ENCODE measurements at regions not wholly inside any gene's neighbourhood (a gene's known extent, or its start where the extent isn't known, plus 50 kb on each side); places are given as distances from the start of the nearest gene placed in this dataset.

GRCh38 chr4:24396988-24397387 is 187.4 kb downstream of the DHX15 start:
- DNase-seq (ENCODE audit: extremely low read depth in 1 of 4, low spot score in 3 of 4) (no peak), FAIRE-seq (no peak)
- WGBS (ENCODE audit: insufficient coverage, low coverage, missing lambda C conversion rate) = 0% methylated on average over 4 of the region's 4 CpGs

DNA sequence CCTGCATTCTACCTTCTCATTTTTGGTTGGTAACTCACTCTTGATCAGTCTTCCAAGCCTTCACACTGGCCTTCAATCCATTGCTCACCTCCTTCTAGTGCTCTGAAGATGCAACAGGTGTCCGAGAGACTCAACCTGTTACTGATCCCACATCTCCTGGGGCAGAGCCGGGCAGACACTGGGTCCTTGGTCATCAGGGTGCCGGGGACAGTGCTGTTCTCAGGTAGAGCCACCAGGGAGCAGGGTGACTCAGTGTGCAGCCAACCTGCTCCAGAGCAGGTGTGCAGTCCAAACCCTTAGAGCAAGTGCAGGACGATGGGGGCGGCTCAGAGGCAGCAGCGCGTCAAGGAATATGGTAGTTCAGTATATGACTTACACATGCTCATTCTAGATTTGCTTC is 188.4 kb downstream of the DHX15 start:
- FAIRE-seq (no peak), ATAC-seq (peak; percentile 55; the same call in 2 of the 3 replicates), DNase-seq (ENCODE audit: extremely low read depth in 1 of 4, low spot score in 3 of 4) (no peak)
- no peaks in the 10 kb centered on the region for H4K20me1 ChIP-seq (replicated peaks; ENCODE audit: control insufficient read depth, insufficient read depth, low read length)
- POLR2A ChIA-PET = interaction anchor here (0.7 kb wide), 1 partner anchor 240 kb away, joined by 3 read pairs; no protein-coding TSS in a partner anchor
- no peaks in the 10 kb centered on the region for H3K9me3 ChIP-seq (replicated peaks; ENCODE audit: control insufficient read depth, insufficient read depth, low read depth, low read length)
- in situ Hi-C loops (cut with MboI) = no loop called here
- intact Hi-C loops (cut with micrococcal nuclease) = no loop called here
- CTCF ChIA-PET (ENCODE audit: low intra/inter-chr PET ratio) = no interaction called here
- H3K27me3 ChIP-seq (ENCODE audit: control insufficient read depth in 2 of 2, insufficient read depth in 2 of 2, low read length in 2 of 2) = no peaks in the 10 kb centered on the region
- H3K4me1 ChIP-seq (replicated peaks in 1 of 2; ENCODE audit: control insufficient read depth in 2 of 2, insufficient read depth in 2 of 2, low read length in 2 of 2) = no peaks in the 10 kb centered on the region
- H3K4me3 ChIP-seq = no peak overlapping the region
- no peak overlapping the region for H3K27ac ChIP-seq (ENCODE audit: extremely low read depth, low read depth, low read length)
- TF ChIP-seq NCOA1 (IDR thresholded peaks at IDR 0.05; ENCODE audit: low read depth) (no peak), GABPB2 (CRISPR knock-in tag; conservative IDR thresholded peaks at IDR 0.05) (no peak), ZNF644 (tag; IDR thresholded peaks at IDR 0.05; ENCODE audit: low read depth) (no peak), NBN (IDR thresholded peaks at IDR 0.05; ENCODE audit: low read depth) (no peak), TFAP4 (CRISPR knock-in tag; IDR thresholded peaks at IDR 0.05; ENCODE audit: borderline replicate concordance) (no peak), L3MBTL2 (IDR thresholded peaks at IDR 0.05) (no peak), NR2F6 (CRISPR knock-in tag; IDR thresholded peaks at IDR 0.05) (no peak), ETV5 (CRISPR knock-in tag; IDR thresholded peaks at IDR 0.05; ENCODE audit: low read depth) (no peak), ZKSCAN8 (CRISPR knock-in tag; IDR thresholded peaks at IDR 0.05) (no peak)
- TF ChIP-seq, protein P1, sequence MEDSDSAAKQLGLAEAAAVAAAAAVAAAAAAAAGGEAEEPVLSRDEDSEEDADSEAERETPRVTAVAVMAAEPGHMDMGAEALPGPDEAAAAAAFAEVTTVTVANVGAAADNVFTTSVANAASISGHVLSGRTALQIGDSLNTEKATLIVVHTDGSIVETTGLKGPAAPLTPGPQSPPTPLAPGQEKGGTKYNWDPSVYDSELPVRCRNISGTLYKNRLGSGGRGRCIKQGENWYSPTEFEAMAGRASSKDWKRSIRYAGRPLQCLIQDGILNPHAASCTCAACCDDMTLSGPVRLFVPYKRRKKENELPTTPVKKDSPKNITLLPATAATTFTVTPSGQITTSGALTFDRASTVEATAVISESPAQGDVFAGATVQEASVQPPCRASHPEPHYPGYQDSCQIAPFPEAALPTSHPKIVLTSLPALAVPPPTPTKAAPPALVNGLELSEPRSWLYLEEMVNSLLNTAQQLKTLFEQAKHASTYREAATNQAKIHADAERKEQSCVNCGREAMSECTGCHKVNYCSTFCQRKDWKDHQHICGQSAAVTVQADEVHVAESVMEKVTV (CRISPR knock-in tag; IDR thresholded peaks at IDR 0.05) = no peak
- no peak overlapping the region for H3K4me2 ChIP-seq (ENCODE audit: insufficient read depth, low read length)
- H3K9me1 ChIP-seq (ENCODE audit: control insufficient read depth, insufficient read depth, low read length) = no peaks in the 10 kb centered on the region
- 2% methylated on average over 7 of the region's 7 CpGs for WGBS (ENCODE audit: insufficient coverage, low coverage, missing lambda C conversion rate)
- H3K9ac ChIP-seq (ENCODE audit: insufficient read depth in 1 of 2, low read depth in 2 of 2, low read length in 2 of 2) = no peak overlapping the region
- no peak overlapping the region for H2AFZ ChIP-seq (ENCODE audit: low read depth, low read length)
- no peaks in the 10 kb centered on the region for H3K36me3 ChIP-seq (ENCODE audit: control insufficient read depth, insufficient read depth, low read length)
- no peaks in the 10 kb centered on the region for H3K79me2 ChIP-seq (ENCODE audit: control insufficient read depth, insufficient read depth, low read length)
- BruUV-seq (replicated peaks) = no TSS peak

More at GRCh38 chr4:24396988-24397387, 187.4 kb downstream of the DHX15 start:
- Histone ChIP-seq H3K79me2 (ENCODE audit: control insufficient read depth, insufficient read depth, low read length) (no peaks in the 10 kb centered on the region), H3K4me2 (ENCODE audit: insufficient read depth, low read length) (no peak overlapping the region), H3K27ac (ENCODE audit: extremely low read depth, low read depth, low read length) (no peak overlapping the region), H3K27me3 (ENCODE audit: control insufficient read depth in 2 of 2, insufficient read depth in 2 of 2, low read length in 2 of 2) (peaks cover 2 to 4% of the 10 kb centered on the region in 2 experiments; a peak in 2 of 5 replicates), H3K9me3 (replicated peaks; ENCODE audit: control insufficient read depth, insufficient read depth, low read depth, low read length) (no peaks in the 10 kb centered on the region), H3K9ac (ENCODE audit: insufficient read depth in 1 of 2, low read depth in 2 of 2, low read length in 2 of 2) (no peak overlapping the region), H3K4me1 (replicated peaks in 1 of 2; ENCODE audit: control insufficient read depth in 2 of 2, insufficient read depth in 2 of 2, low read length in 2 of 2) (no peaks in the 10 kb centered on the region), H3K4me3 (no peak overlapping the region), H4K20me1 (replicated peaks; ENCODE audit: control insufficient read depth, insufficient read depth, low read length) (no peaks in the 10 kb centered on the region), H2AFZ (ENCODE audit: low read depth, low read length) (no peak overlapping the region), H3K9me1 (ENCODE audit: control insufficient read depth, insufficient read depth, low read length) (no peaks in the 10 kb centered on the region), H3K36me3 (ENCODE audit: control insufficient read depth, insufficient read depth, low read length) (no peaks in the 10 kb centered on the region)
- no peak for ATAC-seq
- ChIA-PET CTCF (ENCODE audit: low intra/inter-chr PET ratio) (no interaction called here), POLR2A (no interaction called here)
- BruUV-seq (replicated peaks) = no TSS peak
- TF ChIP-seq CEBPB (tag; IDR thresholded peaks at IDR 0.05) = peak; percentile 55
- TF ChIP-seq CEBPG (CRISPR knock-in tag; IDR thresholded peaks at IDR 0.05) = no peak
- peak; percentile 32 to 88; a peak in 3 of 4 replicates for TF ChIP-seq CEBPG (tag; conservative IDR thresholded peaks at IDR 0.05 in 1 of 2, IDR thresholded peaks at IDR 0.05 in 1 of 2)
- TF ChIP-seq MEF2A (IDR thresholded peaks at IDR 0.05; ENCODE audit: control insufficient read depth, low read depth, low read length) = no peak
- intact Hi-C loops (cut with micrococcal nuclease) (no loop called here), in situ Hi-C loops (cut with MboI) (no loop called here)
